NT2/D1 (cell line): ENCODE measurements at regions not wholly inside any gene's neighbourhood (a gene's known extent, or its start where the extent isn't known, plus 50 kb on each side); places are given as distances from the start of the nearest gene placed in this dataset.

ENCODE experiments used
- SUZ12 ChIP-seq: IDR thresholded peaks from 2 replicates; pipeline ENCODE4 v1.6.1; 2011; ENCODE audit not compliant: insufficient read length, insufficient read depth; ENCODE audit errors: extremely low read depth
- YY1 ChIP-seq: IDR thresholded peaks from 2 replicates; pipeline ENCODE4 v1.6.1; 2011; ENCODE audit not compliant: insufficient read length, insufficient read depth
- ZNF274 ChIP-seq: IDR thresholded peaks from 2 replicates; pipeline ENCODE4 v1.6.1; 2011; ENCODE audit warnings: mild to moderate bottlenecking, low read depth, low read length

- TF ChIP-seq YY1 (no peak), ZNF274 (no peak), SUZ12 (no peak)
Measured at GRCh38 chr2:185970148-185970852, 231.7 kb downstream of the FSIP2 start.
